GM18519 (cell line): ENCODE measurements at regions not wholly inside any gene's neighbourhood (a gene's known extent, or its start where the extent isn't known, plus 50 kb on each side); places are given as distances from the start of the nearest gene placed in this dataset.

ENCODE experiments used
- ATAC-seq: cut with Tn5 transposase; IDR thresholded peaks from one replicate; pipeline ENCODE4 v1.9.1; 2021; ENCODE audit warnings: mild to moderate bottlenecking, moderate library complexity; ENCODE audit not compliant: unreplicated experiment, low FRiP score

GRCh38 chr20:58006346-58007316 lies 221.8 kb downstream of the ANKRD60 start:
- no peak for ATAC-seq

GRCh38 chr20:58005581-58006345 lies 222.7 kb downstream of the ANKRD60 start:
- no peak for ATAC-seq

GRCh38 chr20:58004900-58005299 lies 223.6 kb downstream of the ANKRD60 start:
- ATAC-seq, result no peak

DNA sequence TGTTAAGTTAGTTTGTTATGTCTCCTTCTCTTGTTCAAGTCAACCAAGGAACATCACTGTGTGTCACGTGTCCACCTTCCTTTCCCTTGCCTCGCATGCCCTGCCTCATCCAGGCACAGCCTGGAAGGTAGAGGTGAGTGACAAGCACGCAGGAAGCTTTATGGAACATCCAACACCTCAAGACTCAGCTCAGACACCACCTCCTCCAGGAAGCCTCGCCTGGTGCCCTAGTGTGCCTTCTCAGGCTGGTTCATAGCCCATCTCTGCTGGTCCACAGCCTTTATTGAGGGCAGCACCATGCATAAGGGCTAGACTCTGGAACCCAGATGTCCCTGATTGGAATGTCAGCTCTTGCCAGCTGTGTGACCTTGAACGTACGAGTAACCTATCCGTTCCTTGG lies 224.3 kb downstream of the ANKRD60 start:
- no peak for ATAC-seq

DNA sequence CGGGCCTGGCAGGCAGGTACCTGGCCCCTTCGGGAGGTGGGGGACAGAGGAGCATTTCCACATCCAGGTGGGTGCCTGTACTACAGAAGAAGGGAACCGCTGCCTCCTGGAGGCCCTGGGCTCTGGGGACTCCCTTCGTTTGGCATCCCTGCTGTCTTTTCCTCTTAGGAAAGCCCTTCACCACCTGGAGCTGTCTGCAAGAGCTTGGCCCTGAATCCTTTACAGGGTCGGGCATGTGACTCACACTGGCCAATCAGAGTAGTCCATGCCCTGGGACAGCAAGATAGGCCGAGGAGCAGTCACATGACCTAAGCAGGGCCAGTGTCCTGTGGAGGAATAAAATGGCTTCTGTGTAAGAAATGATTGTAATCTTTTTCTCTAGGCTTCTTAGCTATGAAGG lies 224.9 kb downstream of the ANKRD60 start:
- ATAC-seq, result no peak

- ATAC-seq, result no peak
Measured at GRCh38 chr20:58002901-58003300, 225.6 kb downstream of the ANKRD60 start.

GRCh38 chr20:58001946-58002345 lies 226.5 kb downstream of the ANKRD60 start:
- no peak for ATAC-seq

DNA sequence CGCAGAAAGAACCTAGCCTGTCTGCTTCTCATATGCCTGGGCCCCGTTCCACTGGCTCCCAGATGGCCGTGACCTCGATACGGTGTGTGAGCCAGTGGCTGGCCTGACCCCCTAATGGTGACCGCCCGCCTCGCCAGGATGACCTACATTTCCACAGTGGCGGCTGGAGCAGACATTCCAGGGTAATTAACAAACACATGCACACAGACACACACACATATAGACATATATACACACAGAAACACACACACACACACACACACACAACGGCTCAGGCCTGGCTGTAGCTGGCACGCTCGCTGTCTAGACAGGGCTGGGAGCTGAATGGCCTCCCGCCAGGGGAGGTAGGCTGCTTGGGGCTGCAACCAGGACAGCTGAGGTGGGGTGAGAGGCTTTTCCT lies 227.1 kb downstream of the ANKRD60 start:
- ATAC-seq, result no peak

- no peak for ATAC-seq
Measured at GRCh38 chr20:58000861-58001260, 227.6 kb downstream of the ANKRD60 start.

DNA sequence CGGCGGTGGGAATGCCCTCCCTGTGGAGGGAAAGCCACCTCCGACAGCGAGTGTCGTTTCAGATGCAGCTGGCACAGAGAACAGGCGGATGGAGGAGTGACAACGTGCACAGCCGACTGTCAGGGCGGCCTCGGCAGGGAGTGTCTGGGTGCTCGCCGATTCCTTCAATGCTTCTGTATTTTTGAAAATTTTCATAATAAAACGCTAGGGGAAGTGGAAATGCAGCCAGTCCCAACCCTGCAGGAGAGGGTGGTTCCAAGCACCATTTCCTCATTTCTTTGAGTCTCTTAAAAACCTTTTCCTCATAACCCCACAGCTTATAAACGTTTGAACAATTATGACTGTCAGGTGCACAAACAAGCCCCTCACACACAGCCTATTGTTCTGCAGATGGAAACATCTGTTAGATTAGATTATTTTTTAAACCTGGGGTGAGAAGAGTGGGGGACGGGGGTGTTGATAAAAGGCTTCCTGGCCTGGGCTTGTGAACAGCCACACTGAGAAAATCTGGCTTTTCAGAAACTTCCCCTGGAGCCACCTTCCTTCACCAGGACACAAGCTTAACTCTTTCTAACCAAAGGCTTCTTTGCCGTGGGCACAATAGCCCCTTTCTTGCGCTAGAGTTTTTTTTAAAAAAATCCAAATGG lies 228.9 kb downstream of the ANKRD60 start:
- no peak for ATAC-seq

DNA sequence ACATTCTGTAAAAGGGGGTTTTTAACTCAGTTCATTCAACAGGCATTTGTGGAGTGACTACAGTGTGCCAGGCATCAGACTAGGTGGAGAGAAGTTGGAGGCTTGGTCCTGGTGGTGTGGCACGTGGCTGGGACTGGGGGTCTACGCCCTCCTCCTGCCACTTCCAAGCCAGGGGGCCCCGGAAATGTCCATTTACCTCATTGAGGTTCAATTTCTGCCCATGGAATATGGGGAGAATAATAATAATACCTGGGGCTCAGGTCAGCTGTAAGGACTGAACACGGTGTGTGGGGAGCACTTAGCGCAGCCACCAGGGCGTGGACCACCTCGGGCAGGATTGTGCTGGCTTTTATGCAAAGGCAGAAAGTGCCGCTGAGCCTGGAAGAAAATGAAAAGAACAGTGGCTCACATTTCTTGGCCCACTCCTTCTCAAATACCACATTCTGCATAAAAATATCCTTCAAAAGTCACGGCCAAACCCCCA lies 229.4 kb downstream of the ANKRD60 start:
- no peak for ATAC-seq

DNA sequence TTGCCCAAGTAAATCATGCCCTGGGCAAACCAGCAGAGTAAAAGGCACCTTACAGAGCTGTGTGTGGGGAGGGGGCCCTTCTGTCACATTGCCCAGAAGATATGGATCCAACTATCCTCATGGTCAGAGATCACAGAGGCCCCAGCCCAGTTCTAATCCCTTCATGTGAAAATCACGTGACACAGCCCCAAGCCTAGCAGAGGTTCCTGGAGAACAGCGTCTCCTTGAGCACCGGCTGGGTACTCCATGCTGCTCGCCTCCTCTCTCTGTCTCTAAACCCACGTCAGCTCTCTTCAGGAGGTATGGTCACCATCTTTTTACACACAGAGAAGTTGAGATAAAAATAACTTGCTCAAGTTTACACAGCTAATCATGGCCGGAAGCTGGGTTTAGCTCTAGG lies 230.2 kb downstream of the ANKRD60 start:
- no peak for ATAC-seq

- ATAC-seq, result no peak
Measured at GRCh38 chr20:57996936-57997890, 231.2 kb downstream of the ANKRD60 start.

DNA sequence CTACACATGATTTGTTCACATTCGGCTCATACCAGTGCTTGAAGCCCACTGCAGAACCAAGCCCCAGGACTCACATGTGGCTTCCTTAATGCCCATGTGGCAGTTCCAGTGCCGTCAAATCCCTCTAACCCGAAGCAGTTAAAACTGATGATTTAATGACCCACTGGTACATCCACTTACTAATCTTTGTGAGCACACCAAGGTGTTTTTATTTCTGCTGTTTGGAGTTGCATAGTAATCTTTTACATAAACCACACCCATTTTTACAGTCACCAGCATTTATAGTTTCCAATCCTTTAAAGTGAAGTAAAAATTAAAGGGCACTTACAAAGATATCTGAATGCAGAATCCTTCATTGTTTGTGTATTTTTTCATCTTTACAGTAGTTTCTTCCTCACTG lies 232.0 kb downstream of the ANKRD60 start:
- ATAC-seq, result no peak

DNA sequence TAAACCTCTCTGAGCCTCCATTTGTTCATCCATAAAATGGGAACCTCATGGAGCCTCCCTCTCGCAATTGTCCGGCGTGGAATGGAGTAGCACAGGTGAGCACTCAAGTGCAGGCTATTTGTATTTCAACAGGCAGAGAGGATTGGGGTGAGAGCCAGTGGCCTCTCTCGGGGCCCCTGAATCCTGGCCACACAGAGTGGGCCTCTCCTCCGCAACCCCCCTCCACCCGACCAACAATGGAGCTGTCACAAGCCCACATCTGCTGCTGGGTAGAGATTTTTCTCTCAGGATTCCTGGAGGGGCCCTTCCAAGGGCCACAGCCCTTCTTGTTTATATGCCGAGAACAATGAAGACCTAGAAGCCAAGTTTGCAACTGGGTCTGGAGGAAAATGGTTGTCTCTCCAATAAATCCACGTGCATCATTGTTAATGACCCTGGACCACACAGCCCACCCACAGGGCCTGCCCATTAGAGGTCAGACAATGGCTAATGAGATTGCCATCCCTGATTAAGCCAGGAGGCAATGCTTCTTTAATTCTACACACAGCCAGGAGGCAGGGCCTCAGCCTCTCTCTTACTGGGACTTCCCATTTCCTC lies 233.0 kb downstream of the ANKRD60 start:
- ATAC-seq, result no peak

- no peak for ATAC-seq
Measured at GRCh38 chr20:57993716-57994431, 234.6 kb downstream of the ANKRD60 start.

DNA sequence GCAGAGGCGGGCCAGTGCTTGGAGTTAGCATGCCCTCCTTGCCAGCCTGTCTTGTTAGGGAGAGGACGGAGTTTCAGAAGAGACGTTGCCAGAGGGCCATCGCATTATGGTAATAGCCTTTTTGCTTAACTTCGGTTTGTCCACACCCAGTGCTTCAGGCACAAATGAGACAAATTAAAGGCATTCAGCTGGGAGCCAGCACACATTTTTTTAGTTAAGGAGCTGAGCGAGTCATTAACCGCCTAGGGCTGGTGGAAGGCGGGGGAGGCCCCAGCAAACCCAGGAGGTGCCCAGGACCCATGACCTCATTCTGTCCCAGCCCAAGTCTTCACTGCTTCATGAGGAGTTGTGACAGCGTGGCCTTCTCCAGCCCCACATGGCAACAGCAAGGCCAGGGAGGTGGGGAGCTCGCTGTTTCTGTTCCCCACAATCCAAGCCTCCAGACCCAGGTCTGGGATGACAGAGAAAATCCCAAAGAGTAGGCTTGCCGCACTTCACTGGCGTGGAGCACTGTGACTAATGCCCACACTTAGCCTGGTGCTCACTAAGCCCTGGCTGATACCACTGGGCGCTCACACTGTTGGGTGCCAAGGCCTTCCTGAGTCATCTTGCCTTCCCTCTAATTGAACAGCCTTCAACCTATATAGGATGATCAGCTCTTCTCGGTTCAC lies 237.1 kb downstream of the ANKRD60 start:
- no peak for ATAC-seq

DNA sequence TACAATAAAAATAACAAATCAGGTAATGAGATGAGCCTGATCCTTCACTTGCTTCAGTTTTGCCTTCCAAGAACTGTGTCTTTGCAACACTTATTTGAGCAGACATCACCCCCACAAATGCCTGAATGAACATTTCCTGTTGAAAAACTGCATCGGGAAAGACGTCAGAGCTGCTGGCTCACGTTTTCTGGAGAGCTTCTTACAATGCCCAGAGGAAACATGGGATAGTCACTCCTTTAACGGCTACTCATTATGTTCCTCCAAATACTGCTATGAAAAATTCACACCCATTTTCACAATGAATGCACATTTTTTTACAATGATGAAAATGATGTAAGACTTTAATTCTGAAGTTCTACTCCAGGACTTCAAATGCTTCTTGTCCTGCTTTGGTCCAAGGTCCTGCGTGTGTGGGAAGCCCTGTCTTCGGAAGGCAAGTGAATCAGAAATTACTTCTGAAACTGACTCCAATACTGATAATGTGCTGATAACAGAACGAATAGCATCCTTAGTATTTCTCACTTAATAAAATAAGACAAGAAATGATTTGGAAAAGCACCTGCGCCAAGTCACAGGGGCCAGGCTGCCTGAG lies 238.0 kb downstream of the ANKRD60 start:
- ATAC-seq, result no peak
